Stimulated activated CD4-positive, alpha-beta T cell treated with anti-CD3 and anti-CD28 coated beads, Interleukin-2, amount 100 ng/mL, for 4 hours (primary cell): ENCODE measurements at regions not wholly inside any gene's neighbourhood (a gene's known extent, or its start where the extent isn't known, plus 50 kb on each side); places are given as distances from the start of the nearest gene placed in this dataset.

Source experiments
- DNase-seq: peaks from one replicate; pipeline ENCODE4 v3.0.0-alpha.2; 2020; ENCODE audit warnings: low read depth

DNA sequence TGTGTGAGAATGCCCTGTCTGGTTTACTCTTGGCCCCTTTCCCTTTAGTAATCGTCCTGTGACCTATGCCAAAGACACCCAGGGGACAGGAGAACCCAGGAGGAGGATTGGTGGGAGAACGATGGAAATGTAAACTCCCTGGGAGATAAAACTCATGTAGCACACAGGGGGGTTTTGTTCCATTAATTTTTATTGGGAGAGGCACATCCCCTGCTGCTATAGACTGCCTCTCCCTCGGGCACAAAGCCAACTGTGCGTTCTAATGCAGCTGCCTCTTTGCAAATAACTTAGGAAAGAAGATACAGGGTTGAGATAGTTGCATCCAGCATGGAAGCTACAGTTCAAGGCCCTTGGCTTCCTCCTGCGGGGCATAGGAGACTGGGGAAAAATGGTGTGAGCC lies 489.6 kb downstream of the SLC4A3 start:
- DNase-seq = no peak

DNA sequence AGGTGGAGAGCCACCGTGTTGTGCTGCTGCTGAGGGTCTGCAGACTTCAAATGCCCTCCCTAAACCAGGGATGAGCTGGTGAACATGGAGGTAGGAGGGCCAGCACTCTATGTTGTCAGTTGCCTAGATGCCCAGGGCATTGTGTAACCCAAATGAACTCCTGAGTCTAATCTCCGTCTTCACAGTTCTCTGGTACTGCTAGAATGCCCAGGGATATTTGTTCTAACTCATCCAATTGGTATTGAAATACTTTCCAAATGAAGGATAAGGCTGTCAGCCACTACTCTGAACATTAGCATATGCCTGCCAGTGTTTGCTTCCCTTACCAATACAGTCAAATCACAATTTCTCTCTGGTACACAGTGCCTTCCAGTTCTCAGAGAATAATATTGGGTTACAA lies 492.6 kb downstream of the SLC4A3 start:
- no peak for DNase-seq

DNA sequence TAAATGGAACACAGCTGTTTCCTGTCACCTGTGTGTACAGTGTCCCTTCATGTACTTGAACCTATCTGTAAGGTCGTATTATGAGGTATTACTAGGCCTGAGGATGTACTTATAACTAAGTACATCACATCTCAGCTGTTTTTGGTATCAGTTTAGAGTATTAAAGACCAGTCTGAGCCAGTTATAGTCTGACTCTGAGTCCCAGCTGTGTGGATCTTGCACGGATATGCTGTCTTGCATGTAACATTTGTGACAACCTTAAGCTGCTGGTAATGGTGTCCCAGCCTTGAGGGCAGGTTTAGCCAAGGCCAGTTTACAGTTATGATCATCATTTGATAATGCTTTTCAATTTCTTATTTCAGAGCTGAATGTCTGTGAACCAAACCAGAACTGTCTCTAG lies 496.3 kb downstream of the SLC4A3 start:
- no peak for DNase-seq

GRCh38 chr2:220125551-220125950 lies 498.1 kb downstream of the SLC4A3 start:
- DNase-seq = no peak

GRCh38 chr2:220127311-220127710 lies 499.9 kb downstream of the SLC4A3 start:
- DNase-seq = no peak

DNA sequence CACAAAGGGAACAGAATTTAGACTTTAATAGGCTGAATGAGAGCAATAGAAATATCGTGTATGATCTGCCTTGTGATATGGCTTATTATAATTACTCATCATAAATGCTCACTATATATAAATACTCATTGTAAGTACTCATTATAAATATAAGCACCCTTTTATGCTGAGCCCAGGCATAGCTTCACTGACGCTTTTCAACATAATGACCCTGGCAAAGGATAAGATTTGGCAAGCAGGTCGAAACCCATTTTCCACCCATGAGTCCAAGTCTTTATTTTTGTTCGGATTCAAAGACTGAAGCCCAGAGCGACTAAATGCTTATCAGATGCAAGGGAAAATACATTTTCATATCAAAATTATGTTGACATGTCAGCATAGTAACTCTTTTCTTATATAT lies 500.4 kb downstream of the SLC4A3 start:
- no peak for DNase-seq

DNA sequence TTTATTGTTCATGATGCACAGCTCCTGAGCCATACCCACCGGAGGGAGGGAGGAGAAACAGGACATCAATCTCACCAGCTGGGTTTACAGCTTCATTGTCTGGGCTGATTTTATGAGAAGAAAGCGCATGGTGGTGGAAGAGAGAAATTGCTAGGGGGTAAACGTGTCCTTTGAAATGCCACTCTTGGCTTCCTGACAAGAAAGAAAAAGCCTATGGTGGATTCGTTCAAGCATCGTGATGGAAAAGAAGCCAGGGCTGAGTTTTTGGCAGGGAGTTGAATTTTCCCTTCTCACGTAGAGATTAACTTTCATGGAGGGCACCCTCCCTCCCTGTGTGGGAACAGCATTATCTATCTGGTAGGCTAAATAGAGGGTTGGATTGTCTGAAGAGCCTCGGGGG lies 502.0 kb downstream of the SLC4A3 start:
- no peak for DNase-seq

DNA sequence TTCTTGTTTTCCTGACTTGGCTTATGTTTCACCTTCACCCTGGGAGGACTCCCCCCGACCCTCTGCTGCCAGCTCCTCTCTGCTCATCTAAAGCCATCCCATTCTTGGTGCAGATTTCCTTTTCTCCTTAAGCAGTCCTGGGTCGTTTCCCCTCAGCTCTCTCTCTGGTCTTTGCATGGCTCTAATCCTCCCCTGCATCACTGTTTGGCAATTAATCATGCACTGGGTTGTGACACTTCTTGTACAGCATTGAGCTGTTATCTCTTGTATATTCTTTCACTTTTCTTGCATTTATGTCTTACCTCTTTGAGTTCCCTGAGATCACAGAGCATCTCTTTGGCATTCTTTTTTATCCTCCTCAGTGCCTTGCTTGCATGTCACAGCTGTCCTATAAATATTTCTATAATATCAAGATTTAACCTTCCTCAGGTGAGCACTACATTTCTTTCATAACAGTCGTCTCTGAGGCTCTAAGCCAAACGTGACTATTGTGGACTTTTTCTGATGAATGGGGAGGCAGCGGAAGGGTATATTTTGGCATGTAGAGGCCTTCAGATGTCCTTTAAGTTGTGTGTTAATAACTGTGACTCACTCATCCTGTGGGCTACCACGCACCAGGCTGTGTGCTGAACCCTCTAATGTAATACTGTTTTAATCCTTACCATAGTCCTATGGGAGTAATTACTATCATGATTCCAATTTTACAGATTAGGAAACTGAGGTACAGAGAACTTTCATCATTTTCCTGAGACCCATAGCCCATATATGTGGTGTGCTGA lies 507.5 kb downstream of the SLC4A3 start:
- DNase-seq = no peak

- DNase-seq = no peak
Measured at GRCh38 chr2:220143336-220143735, 515.9 kb downstream of the SLC4A3 start.

DNA sequence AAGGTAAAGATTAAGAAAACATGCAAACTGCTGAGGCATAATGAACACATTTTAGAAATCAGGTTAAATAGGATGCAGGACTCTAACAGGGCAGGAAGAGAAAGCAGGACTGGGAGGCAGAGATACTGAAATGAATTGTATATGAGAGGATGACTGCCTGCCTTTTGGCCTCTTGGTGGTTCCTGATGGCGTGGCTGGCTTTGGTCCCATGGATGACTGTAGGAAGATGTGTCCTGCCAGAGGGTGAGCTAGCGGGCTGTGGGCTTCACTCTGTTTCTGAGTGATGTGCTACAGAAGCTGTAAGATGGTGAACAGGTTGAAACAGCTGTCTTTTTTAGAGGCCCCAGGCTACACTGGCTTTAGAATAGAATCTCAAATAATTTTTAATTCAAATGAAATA lies 517.0 kb downstream of the SLC4A3 start:
- DNase-seq = no peak

- DNase-seq = no peak
Measured at GRCh38 chr2:220147161-220148038, 520.0 kb downstream of the SLC4A3 start.

GRCh38 chr2:220148471-220149248 lies 521.2 kb downstream of the SLC4A3 start:
- no peak for DNase-seq

- no peak for DNase-seq
Measured at GRCh38 chr2:220151341-220151740, 523.9 kb downstream of the SLC4A3 start.

DNA sequence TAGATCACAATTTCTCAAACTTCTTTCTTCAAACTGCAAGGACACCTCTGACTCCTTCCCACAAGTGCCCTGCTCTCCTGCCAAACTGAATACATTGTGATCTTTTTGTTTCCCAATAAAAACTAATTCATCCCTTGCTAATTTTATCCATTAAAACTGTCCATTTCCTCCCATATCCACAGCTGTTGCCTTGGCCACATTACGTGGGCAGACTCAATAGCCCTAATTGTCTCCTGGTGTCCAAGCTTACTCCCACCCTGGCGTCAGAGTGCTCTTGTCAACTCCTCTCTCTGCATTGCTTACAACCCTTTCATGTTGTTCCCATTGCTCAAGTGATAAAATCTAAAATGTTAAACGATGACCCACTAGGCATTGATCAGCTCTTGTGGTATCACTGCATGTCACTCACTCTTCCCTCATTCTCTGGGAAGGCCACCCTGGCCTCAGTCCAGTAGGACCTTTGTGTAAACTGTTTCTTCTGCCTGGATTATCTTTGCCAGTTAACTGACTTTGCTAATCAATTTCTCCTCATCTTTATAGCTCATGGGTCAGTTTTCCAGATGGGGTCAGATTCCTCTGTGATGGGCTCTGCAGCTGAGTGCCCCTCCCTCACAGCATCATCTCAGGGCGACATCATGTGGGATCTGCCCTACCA lies 525.0 kb downstream of the SLC4A3 start:
- DNase-seq = no peak

GRCh38 chr2:220153118-220153517 lies 525.7 kb downstream of the SLC4A3 start:
- no peak for DNase-seq

DNA sequence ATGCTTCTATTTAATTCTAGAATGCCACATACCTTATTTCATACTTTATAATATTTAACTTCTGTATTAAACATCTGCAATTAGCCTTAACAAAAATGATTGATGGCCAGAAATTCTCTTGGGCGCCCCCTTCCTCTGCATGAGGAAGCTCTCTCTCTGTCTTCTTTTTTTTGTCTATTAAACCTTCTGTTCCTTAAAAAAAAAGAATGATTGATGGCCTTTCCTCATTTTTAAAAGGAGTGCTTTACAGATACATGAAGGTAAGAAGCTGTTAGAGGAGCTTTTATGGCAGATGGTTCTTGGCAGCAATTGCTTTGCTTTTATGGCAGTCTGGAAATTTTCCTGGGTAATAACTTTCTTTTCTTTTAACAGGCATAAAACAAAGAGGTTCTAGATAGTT lies 526.9 kb downstream of the SLC4A3 start:
- DNase-seq = no peak

DNA sequence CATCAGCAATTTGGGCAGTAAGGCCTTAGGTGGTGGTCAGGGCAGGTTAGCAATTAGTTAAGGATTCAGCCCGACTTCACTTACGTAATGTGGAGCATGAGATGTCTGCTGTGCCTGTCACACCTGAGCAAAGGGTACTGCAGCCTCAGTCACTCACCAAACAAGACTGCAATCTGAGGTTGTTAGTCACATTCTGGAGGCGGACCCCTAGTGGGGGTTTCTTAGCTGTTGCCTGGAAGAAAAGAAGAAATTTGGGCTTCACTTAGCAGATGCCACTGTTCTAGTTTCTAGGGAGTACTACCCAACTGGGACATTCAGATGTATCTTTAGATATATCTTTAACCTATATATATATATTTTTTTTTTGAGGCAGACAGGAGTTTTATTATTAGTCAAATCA lies 529.9 kb downstream of the SLC4A3 start:
- DNase-seq = no peak

GRCh38 chr2:220159738-220160137 lies 532.3 kb downstream of the SLC4A3 start:
- no peak for DNase-seq

DNA sequence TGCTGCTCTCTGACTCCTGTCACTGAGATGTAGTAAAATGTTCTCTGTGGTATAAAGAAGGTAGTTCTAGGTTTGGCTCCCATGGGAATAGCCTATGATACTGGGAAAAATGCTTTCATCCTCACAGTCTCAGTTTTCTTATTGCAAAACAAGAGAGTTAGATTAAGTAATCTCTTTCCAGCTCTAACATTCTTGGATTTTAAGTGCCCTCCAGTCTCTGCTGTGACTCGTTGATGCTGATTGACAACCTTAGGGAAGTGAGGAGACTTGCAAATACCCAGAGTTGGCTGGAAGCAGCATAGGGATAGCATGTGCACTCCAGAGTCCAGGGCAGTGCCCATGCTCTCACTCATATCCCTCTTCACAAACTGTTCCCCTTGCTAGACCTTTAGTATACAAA lies 534.9 kb downstream of the SLC4A3 start:
- DNase-seq = no peak

DNA sequence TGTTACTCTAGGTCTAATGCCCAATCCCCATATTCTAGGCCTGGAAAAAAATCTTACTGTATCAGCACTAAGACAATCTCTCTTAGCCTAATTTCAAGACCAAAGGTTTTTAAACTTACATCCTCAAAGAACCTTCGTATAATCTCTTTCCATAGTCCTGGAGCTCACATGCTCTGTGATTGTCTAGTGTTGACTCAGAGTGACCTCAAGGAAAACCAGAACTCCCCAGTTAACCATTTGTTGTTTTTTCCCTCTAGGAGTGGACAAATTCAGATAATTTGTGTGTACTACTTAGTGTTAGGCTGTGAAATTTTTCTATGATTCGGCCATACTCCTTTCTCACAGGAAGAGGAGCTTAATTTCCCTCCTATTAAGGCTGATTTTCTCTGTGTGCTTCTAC lies 536.1 kb downstream of the SLC4A3 start:
- DNase-seq = no peak

DNA sequence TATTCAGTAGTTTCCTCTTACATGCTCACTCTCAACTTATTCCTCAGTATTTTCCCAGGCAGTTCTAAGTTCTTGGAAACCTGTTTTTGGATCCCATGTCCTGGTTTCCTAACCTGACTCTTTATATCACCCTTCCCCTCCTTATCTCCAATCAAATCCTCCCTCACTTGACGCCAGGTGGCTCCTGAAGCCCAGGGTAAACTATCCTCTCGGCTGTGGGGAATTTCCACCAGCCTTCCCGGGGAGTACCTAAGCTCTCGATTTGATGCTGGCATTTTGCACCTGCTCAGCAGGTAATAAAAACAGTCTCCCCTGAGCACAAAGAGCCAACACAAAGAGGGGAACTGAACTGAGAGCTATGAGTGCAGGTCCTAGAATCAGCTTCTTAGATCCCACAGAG lies 538.0 kb downstream of the SLC4A3 start:
- no peak for DNase-seq

DNA sequence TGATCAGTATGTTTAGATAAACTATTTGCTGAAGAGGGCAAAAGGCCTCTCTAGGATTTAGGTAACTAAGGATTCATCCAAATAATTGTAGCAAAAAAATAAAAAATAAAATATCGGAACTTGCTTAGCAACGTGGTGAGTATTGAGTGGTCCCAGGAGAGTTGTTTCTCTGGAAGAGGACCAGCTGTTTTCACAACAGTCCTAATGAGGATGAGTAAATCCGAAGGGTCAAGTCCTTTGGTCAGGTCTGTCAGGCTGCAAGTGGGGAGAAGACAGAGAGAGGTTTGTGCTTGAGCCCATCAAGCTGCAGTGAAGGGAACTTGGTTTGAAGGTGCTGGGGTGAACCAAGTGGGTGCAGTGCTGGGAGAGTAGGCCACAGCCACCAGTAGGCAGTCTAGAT lies 539.2 kb downstream of the SLC4A3 start:
- DNase-seq = no peak
